GM23248 (cell line): ENCODE measurements at regions not wholly inside any gene's neighbourhood (a gene's known extent, or its start where the extent isn't known, plus 50 kb on each side); places are given as distances from the start of the nearest gene placed in this dataset.

ENCODE experiments used
- DNase-seq: peaks from one replicate; pipeline ENCODE4 v3.0.0-alpha.2; 2015
- H2AFZ ChIP-seq: fragments of 200-600 bp; sonication (generic); 2 replicates; pipeline ENCODE4 v1.6.1; 2016; ENCODE audit warnings: antibody characterized with exemption
- H3F3A ChIP-seq: fragments of 200-600 bp; sonication (generic); 2 replicates; pipeline ENCODE4 v1.6.1; 2016; ENCODE audit warnings: mild to moderate bottlenecking, antibody characterized with exemption, mixed run types; ENCODE audit not compliant: insufficient read depth
- H3K27ac ChIP-seq: fragments of 200-600 bp; sonication (generic); 2 replicates; pipeline ENCODE4 v1.5.1; 2016; ENCODE audit warnings: mild to moderate bottlenecking
- H3K27me3 ChIP-seq: fragments of 200-600 bp; sonication (generic); replicated peaks from 2 replicates; pipeline ENCODE4 v1.6.1; 2016; ENCODE audit warnings: mild to moderate bottlenecking; ENCODE audit not compliant: insufficient read depth
- H3K36me3 ChIP-seq: fragments of 200-600 bp; sonication (generic); 2 replicates; pipeline ENCODE4 v1.6.1; 2016; ENCODE audit warnings: low read depth, mild to moderate bottlenecking
- H3K4me1 ChIP-seq: fragments of 200-600 bp; sonication (generic); 2 replicates; pipeline ENCODE4 v1.6.1; 2016; ENCODE audit warnings: mild to moderate bottlenecking; ENCODE audit not compliant: insufficient read depth
- H3K4me2 ChIP-seq: fragments of 200-600 bp; sonication (generic); one replicate; pipeline ENCODE4 v1.6.1; 2016; ENCODE audit warnings: mild to moderate bottlenecking; ENCODE audit not compliant: unreplicated experiment
- H3K4me3 ChIP-seq: fragments of 200-600 bp; sonication (generic); 2 replicates; pipeline ENCODE4 v1.5.1; 2016; ENCODE audit warnings: mild to moderate bottlenecking
- H3K79me2 ChIP-seq: fragments of 200-600 bp; sonication (generic); 2 replicates; pipeline ENCODE4 v1.6.1; 2016; ENCODE audit warnings: mild to moderate bottlenecking; ENCODE audit not compliant: insufficient read depth
- H3K9ac ChIP-seq: fragments of 200-600 bp; sonication (generic); 2 replicates; pipeline ENCODE4 v1.6.1; 2016; ENCODE audit warnings: mild to moderate bottlenecking
- H3K9me2 ChIP-seq: fragments of 200-600 bp; sonication (generic); 2 replicates; pipeline ENCODE4 v1.6.1; 2016; ENCODE audit warnings: mixed run types, mild to moderate bottlenecking, moderate library complexity; ENCODE audit not compliant: insufficient read depth
- H3K9me3 ChIP-seq: fragments of 200-600 bp; sonication (generic); one replicate; pipeline ENCODE4 v1.6.1; 2017; ENCODE audit warnings: low read depth
- H4K20me1 ChIP-seq: fragments of 200-600 bp; sonication (generic); 2 replicates; pipeline ENCODE4 v1.6.0; 2016; ENCODE audit not compliant: insufficient read depth
- EZH2 ChIP-seq: fragments of 200-600 bp; sonication (generic); IDR thresholded peaks from 2 replicates; pipeline ENCODE4 v1.6.1; 2018; ENCODE audit warnings: antibody characterized with exemption, mild to moderate bottlenecking; ENCODE audit not compliant: insufficient read depth, poor library complexity, severe bottlenecking
- EZH2phosphoT487 ChIP-seq: fragments of 200-600 bp; sonication (generic); IDR thresholded peaks from 2 replicates; pipeline ENCODE4 v1.6.1; 2018; ENCODE audit warnings: antibody characterized with exemption, moderate library complexity, mild to moderate bottlenecking, low read depth; ENCODE audit not compliant: insufficient read depth
- WGBS, 2 experiments: methylation state at CpG; one replicate each; pipeline ENCODE4 v1.1.6; 2015 to 2017; ENCODE audit warnings: low lambda C conversion rate in 2 of 2, low coverage in 1 of 2; ENCODE audit errors: missing lambda C conversion rate in 2 of 2; 5-methylcytosine and 5-hydroxymethylcytosine counted together
- in situ Hi-C: fragments of 300-500 bp; cut with MboI; formaldehyde crosslinking; loops from 2 replicates; pipeline ENCODE4 v1.15.0; 2020

GRCh38 chr10:31595992-31596391, 277.0 kb downstream of the ZEB1 start:
- in situ Hi-C loops = no loop called here
- H3K9ac ChIP-seq = no peak overlapping the region
- H3K27me3 ChIP-seq = no peaks in the 10 kb centered on the region
- TF ChIP-seq EZH2phosphoT487 (no peak), EZH2 (no peak)
- no peaks in the 10 kb centered on the region for H4K20me1 ChIP-seq
- H3K4me3 ChIP-seq = no peak overlapping the region
- H3F3A ChIP-seq = no peaks in the 10 kb centered on the region
- no peaks in the 10 kb centered on the region for H3K4me1 ChIP-seq
- WGBS, 2 experiments = 80 to 94% methylated on average over 3 of the region's 3 CpGs
- no peaks in the 10 kb centered on the region for H3K36me3 ChIP-seq
- H3K27ac ChIP-seq = no peak overlapping the region
- H2AFZ ChIP-seq = no peak overlapping the region
- H3K79me2 ChIP-seq = no peaks in the 10 kb centered on the region
- H3K9me2 ChIP-seq = no peaks in the 10 kb centered on the region
- DNase-seq = no peak
- H3K9me3 ChIP-seq = no peaks in the 10 kb centered on the region
- H3K4me2 ChIP-seq = no peak overlapping the region

- Histone ChIP-seq H3K27me3 (no peaks in the 10 kb centered on the region), H3K4me3 (no peak overlapping the region), H3K9ac (no peak overlapping the region), H3K4me2 (no peak overlapping the region), H3K9me2 (no peaks in the 10 kb centered on the region), H3F3A (no peaks in the 10 kb centered on the region), H3K9me3 (no peaks in the 10 kb centered on the region), H2AFZ (no peak overlapping the region), H3K36me3 (no peaks in the 10 kb centered on the region), H3K27ac (no peak overlapping the region), H3K4me1 (no peaks in the 10 kb centered on the region), H3K79me2 (no peaks in the 10 kb centered on the region), H4K20me1 (no peaks in the 10 kb centered on the region)
- in situ Hi-C loops = no loop called here
- WGBS, 2 experiments = 83 to 95% methylated on average over 1 of the region's 1 CpG
- no peak for DNase-seq
- TF ChIP-seq EZH2 = no peak
- TF ChIP-seq EZH2phosphoT487 = no peak
Measured at GRCh38 chr10:31594347-31594873, 275.4 kb downstream of the ZEB1 start.

- no peak overlapping the region for H3K4me3 ChIP-seq
- H3K27me3 ChIP-seq = no peaks in the 10 kb centered on the region
- H2AFZ ChIP-seq = no peak overlapping the region
- in situ Hi-C loops = no loop called here
- no peaks in the 10 kb centered on the region for H3K9me3 ChIP-seq
- no peaks in the 10 kb centered on the region for H3F3A ChIP-seq
- no peaks in the 10 kb centered on the region for H3K9me2 ChIP-seq
- H3K79me2 ChIP-seq = no peaks in the 10 kb centered on the region
- no peaks in the 10 kb centered on the region for H4K20me1 ChIP-seq
- no peak overlapping the region for H3K27ac ChIP-seq
- TF ChIP-seq EZH2phosphoT487 (no peak), EZH2 (no peak)
- WGBS, 2 experiments = 68 to 76% methylated on average over 2 of the region's 2 CpGs
- H3K36me3 ChIP-seq = no peaks in the 10 kb centered on the region
- no peak overlapping the region for H3K9ac ChIP-seq
- no peak overlapping the region for H3K4me2 ChIP-seq
- H3K4me1 ChIP-seq = no peaks in the 10 kb centered on the region
- no peak for DNase-seq
Measured at GRCh38 chr10:31593124-31593523, 274.1 kb downstream of the ZEB1 start.

- no peak for TF ChIP-seq EZH2
- no peak for TF ChIP-seq EZH2phosphoT487
- H3K9ac ChIP-seq = no peak overlapping the region
- H2AFZ ChIP-seq = no peak overlapping the region
- in situ Hi-C loops = no loop called here
- no peaks in the 10 kb centered on the region for H4K20me1 ChIP-seq
- H3K36me3 ChIP-seq = no peaks in the 10 kb centered on the region
- H3K27ac ChIP-seq = no peak overlapping the region
- no peak overlapping the region for H3K4me2 ChIP-seq
- no peaks in the 10 kb centered on the region for H3K79me2 ChIP-seq
- no peaks in the 10 kb centered on the region for H3K4me1 ChIP-seq
- H3K9me2 ChIP-seq = no peaks in the 10 kb centered on the region
- DNase-seq = no peak
- H3F3A ChIP-seq = no peaks in the 10 kb centered on the region
- no peak overlapping the region for H3K4me3 ChIP-seq
- H3K27me3 ChIP-seq = no peaks in the 10 kb centered on the region
- H3K9me3 ChIP-seq = no peaks in the 10 kb centered on the region
Measured at GRCh38 chr10:31591569-31591968, 272.6 kb downstream of the ZEB1 start.
